Neural crest cell (in vitro differentiated cells): ENCODE measurements at regions not wholly inside any gene's neighbourhood (a gene's known extent, or its start where the extent isn't known, plus 50 kb on each side); places are given as distances from the start of the nearest gene placed in this dataset.
A peak's percentile ranks its signal among the peaks of the same experiment; 100 is the strongest.

Experiments
- DNase-seq: peaks from one replicate; pipeline ENCODE4 v3.0.0; 2021; ENCODE audit warnings: low read depth, mixed read lengths, low spot score
- H3K27ac Mint-ChIP-seq: one replicate; pipeline ENCODE4 v1.8.0; 2021; ENCODE audit warnings: mild to moderate bottlenecking, mixed read lengths; ENCODE audit not compliant: unreplicated experiment
- H3K27me3 Mint-ChIP-seq: 2 replicates; pipeline ENCODE4 v1.8.0; 2021; ENCODE audit warnings: low read depth, mild to moderate bottlenecking, mixed read lengths
- H3K36me3 Mint-ChIP-seq: 2 replicates; pipeline ENCODE4 v1.8.0; 2021; ENCODE audit warnings: low read depth, mild to moderate bottlenecking, mixed read lengths
- H3K4me1 Mint-ChIP-seq: 2 replicates; pipeline ENCODE4 v1.8.0; 2021; ENCODE audit warnings: mixed read lengths
- H3K4me3 Mint-ChIP-seq: one replicate; pipeline ENCODE4 v1.8.0; 2021; ENCODE audit warnings: mild to moderate bottlenecking, mixed read lengths
- H3K9me3 Mint-ChIP-seq: 2 replicates; pipeline ENCODE4 v1.8.0; 2021; ENCODE audit warnings: mixed read lengths
- TF ChIP-seq, protein P1 (sequence below): fragments of 200-600 bp; sonication (generic); conservative IDR thresholded peaks from 2 replicates; pipeline ENCODE4 v1.5.0; 2021; ENCODE audit warnings: antibody characterized with exemption, mild to moderate bottlenecking

DNA sequence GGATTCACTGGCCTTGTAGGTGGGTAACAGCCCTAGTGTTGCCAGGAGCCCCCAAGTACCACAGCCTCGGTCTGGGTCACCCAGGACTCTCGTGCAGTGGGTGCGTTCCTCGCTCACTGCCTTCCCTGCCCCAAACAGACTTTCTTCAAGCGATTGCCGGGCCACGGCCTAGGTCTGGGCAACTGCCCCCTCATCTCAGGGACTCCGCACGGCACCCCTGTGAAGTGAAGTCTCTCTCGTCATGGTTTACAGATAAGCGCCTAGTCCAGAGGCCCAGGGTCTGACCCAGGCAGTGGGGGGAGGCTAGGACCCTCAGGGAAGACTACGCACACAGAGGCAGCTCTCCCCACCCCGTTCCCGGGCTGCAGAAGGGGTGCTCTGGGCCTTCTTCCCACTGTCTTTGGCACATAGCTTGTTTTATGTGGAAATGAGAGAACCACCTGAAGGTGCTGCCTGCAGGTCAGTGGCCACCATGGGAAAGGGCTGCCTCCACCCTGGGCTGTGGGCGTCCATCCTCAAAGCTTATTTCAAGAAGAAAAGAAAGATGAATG is 220.8 kb downstream of the ERMARD start:
- TF ChIP-seq, protein P1, sequence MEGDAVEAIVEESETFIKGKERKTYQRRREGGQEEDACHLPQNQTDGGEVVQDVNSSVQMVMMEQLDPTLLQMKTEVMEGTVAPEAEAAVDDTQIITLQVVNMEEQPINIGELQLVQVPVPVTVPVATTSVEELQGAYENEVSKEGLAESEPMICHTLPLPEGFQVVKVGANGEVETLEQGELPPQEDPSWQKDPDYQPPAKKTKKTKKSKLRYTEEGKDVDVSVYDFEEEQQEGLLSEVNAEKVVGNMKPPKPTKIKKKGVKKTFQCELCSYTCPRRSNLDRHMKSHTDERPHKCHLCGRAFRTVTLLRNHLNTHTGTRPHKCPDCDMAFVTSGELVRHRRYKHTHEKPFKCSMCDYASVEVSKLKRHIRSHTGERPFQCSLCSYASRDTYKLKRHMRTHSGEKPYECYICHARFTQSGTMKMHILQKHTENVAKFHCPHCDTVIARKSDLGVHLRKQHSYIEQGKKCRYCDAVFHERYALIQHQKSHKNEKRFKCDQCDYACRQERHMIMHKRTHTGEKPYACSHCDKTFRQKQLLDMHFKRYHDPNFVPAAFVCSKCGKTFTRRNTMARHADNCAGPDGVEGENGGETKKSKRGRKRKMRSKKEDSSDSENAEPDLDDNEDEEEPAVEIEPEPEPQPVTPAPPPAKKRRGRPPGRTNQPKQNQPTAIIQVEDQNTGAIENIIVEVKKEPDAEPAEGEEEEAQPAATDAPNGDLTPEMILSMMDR, result no peak
- Mint-ChIP-seq H3K4me1 (peaks cover 3% of the 10 kb centered on the region), H3K9me3 (no peaks in the 10 kb centered on the region), H3K27me3 (peaks cover 3% of the 10 kb centered on the region), H3K27ac (no peak overlapping the region), H3K36me3 (no peaks in the 10 kb centered on the region), H3K4me3 (no peak overlapping the region)
- DNase-seq, result no peak

GRCh38 chr6:169971081-169971861 is 219.8 kb downstream of the ERMARD start:
- TF ChIP-seq, protein P1, result no peak
- Mint-ChIP-seq H3K27me3 (peaks cover 2% of the 10 kb centered on the region), H3K4me3 (no peak overlapping the region), H3K27ac (peak overlapping the region; percentile 96), H3K9me3 (no peaks in the 10 kb centered on the region), H3K36me3 (no peaks in the 10 kb centered on the region), H3K4me1 (no peaks in the 10 kb centered on the region)
- DNase-seq, result no peak

DNA sequence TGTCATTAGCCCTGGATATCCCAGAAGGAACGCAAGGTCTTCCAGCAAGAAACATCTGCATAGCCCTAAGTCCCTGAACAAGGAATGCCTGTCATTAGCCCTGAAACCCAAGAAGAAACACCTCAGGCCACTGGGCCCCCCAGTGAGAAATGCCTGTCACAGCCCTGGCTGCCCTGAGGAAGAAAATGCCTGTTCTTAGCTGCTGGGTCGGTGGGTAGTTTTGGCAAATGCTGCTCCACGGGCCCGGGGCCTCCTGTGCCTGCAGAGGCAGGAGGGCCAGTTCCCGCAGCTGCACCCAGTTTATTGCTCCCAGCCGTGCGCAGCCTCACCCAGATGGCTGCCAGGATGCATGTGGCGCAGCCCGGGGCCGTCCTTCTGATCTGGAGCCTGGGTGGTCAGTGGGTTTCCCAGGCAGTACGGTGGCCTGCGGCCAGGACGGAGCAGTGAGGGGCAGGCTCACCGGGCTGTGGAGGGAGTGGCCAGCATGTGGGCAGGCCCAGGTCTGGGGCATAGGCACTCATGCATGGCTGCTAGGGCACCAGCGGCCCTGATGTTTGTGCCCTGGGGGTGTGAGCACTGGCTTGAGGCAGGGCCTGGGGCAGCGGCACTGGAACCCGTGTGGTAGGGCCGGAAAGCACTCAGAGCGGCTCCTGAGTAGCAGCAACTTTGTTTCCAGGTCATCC is 219.0 kb downstream of the ERMARD start:
- no peaks in the 10 kb centered on the region for H3K4me1 Mint-ChIP-seq
- peaks cover 2% of the 10 kb centered on the region for H3K27me3 Mint-ChIP-seq
- H3K27ac Mint-ChIP-seq, result peak overlapping the region; percentile 57
- DNase-seq, result no peak
- TF ChIP-seq, protein P1, result no peak
- H3K4me3 Mint-ChIP-seq, result no peak overlapping the region
- no peaks in the 10 kb centered on the region for H3K9me3 Mint-ChIP-seq
- H3K36me3 Mint-ChIP-seq, result no peaks in the 10 kb centered on the region

GRCh38 chr6:169969372-169970099 is 218.1 kb downstream of the ERMARD start:
- TF ChIP-seq, protein P1, result no peak
- Mint-ChIP-seq H3K4me1 (no peaks in the 10 kb centered on the region), H3K27ac (no peak overlapping the region), H3K9me3 (no peaks in the 10 kb centered on the region), H3K36me3 (no peaks in the 10 kb centered on the region), H3K4me3 (no peak overlapping the region), H3K27me3 (peaks cover 4% of the 10 kb centered on the region)
- no peak for DNase-seq

DNA sequence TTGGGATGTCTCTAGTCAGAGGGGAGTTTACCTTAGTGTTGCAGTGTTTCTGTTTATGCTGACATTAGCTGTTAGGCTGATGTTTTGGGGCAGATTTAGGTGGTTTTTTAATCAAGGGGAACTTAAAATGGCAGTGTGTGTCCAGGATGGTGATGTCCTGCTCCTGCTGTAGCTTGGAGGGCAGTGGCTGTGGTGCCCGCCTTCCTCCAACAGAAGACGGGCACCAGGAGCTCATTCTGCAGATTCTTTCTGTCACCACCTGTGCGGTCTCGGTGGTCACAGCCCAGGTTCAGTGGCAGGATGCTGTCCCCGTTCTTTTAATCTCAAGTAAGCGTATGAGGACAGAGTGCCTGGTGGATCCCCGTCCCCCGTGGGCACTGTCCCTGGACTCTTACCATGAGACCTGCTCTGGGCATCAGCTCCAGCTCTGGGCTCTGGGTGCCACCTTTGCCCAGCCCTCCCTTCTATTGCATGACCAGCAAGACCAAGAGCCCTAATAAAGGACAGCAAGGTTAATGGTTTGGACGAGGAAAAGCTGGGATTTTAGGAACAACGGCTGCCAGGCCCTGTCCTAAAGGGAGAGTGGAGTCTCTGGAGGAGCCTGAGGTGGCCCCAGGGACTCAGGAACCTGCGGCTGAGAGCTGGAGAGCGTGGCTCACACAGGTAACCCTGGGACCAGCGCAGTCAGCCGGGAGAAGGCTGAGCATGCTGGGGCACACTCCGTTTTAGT is 217.3 kb downstream of the ERMARD start:
- H3K27ac Mint-ChIP-seq, result peak overlapping the region; percentile 50
- no peaks in the 10 kb centered on the region for H3K9me3 Mint-ChIP-seq
- TF ChIP-seq, protein P1, result no peak
- peaks cover 5% of the 10 kb centered on the region for H3K27me3 Mint-ChIP-seq
- H3K4me3 Mint-ChIP-seq, result no peak overlapping the region
- H3K36me3 Mint-ChIP-seq, result no peaks in the 10 kb centered on the region
- no peaks in the 10 kb centered on the region for H3K4me1 Mint-ChIP-seq
- no peak for DNase-seq
